ENCODE measurements at regions not wholly inside any gene's neighbourhood (a gene's known extent, or its start where the extent isn't known, plus 50 kb on each side); places are given as distances from the start of the nearest gene placed in this dataset.
A peak's percentile ranks its signal among the peaks of the same experiment; 100 is the strongest.

GRCh38 chr18:60445341-60445740, 72.8 kb upstream of the MC4R start:
- DNase-seq (ENCODE audit: low spot score) = no peak

DNA sequence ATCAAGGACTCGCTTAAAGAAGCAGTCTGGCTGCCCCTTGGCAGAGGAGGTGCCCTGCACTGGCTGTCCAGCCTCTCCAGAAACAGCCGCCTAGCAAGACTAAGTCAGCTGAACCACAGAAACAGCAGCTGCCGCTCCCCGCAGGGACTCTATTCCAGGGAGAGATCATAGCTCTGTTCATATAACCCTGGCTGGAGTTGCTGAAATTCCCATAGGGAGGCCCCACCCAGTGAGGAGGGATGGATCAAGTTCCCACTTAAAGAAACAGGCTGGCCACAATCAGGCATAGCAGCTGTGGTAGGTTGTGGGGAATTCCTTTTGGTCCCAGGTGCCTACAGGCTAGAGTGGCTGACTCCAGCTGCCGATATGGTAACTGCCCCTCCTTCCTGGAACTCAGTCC, 74.2 kb upstream of the MC4R start:
- DNase-seq (ENCODE audit: low spot score) = no peak

DNA sequence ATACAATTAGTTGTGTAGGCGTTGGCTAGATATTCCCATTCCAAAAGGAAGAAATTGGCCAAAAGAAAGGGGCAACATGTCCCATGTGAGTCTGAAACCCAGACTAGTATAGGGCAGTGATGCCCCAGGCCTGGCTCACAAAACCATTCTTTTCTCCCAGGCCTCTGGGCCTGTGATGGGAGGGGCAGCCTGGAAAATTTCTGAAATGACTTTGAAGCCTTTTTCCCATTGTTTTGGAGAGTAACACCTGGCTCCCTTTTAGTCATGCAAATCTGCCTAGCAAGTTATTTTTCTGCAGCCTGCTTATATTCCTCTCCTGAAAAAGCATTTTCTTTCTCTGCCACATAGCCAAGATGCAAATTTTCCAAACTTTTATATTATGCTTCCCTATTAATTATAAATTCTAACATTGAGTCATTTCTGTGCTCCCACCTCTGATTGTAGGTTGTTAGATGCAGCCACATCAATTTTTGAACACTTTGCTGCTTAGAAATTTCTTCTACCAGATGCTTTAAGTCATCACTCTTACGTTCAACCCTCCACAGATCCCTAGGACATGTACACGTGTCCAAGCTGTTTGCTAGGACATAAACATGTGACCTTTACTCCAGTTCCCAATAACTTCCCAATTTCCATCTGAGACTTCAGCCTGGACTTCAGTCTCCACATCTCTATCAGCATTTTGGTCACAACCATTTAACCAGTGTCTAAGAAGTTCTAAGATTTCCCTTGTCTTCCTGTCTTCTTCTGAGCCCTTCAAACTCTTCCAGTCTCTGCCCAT, 76.1 kb upstream of the MC4R start:
- no peak for DNase-seq (ENCODE audit: low spot score)

DNA sequence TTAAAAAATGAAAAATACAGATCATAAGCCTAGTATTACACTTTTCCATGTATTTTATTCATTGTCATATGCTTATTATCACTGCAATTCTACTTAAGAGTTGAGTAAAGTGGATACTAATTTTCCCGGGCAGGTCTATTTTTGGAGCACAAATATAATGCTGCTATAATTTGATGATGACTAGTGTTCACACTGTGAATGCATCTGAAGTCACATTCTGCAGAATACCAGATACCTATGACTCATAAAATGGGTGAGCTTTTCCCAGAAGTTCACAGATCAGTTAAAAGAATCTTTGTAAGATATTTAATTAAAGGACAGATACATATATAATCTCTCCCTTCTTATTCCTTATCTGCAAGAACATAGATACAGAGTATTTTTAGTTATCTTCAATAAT, 79.8 kb upstream of the MC4R start:
- DNase-seq (ENCODE audit: low spot score) = no peak

DNA sequence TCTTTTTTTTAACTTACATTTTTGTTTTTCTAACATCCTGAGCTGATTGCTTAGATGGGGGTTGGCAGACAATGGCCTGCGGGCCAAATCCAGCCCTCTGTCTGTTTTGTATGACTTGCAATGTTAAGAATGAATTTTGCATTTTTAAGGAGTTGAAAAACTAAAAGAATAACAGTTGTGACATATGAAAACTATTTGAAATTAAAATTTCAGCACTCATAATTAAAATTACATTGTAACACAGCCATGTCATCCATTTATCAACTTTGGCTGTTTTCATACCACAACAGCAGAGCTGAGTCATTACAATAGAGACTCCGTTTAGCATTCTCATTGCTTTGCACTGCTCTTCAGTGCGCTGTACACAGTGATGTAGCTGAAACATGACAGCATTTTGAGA, 94.1 kb upstream of the MC4R start:
- DNase-seq (ENCODE audit: low spot score) = peak; percentile 24

GRCh38 chr18:60469387-60470100, 97.0 kb upstream of the MC4R start:
- DNase-seq (ENCODE audit: low spot score) = no peak

DNA sequence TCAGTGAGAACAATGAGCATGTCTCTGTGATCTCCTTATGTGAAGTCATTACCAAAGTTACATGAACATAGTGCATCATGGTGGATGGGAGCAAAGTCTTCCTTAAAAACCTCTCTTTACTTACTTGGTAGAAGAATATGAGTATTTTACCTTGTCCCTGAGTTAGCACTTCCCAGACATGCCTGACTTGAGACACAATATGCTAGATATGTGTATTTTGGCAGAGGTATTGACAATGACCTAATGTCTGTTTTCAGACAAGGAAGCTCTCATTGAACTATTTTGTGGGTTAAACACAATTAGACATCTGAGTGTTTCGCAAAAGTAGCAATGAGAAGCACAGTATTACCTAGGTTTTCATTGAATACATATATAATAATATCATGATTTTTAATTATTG, 99.1 kb upstream of the MC4R start:
- DNase-seq (ENCODE audit: low spot score) = no peak

GRCh38 chr18:60485201-60485600, 112.6 kb upstream of the MC4R start:
- DNase-seq (ENCODE audit: low spot score) = peak; percentile 16

DNA sequence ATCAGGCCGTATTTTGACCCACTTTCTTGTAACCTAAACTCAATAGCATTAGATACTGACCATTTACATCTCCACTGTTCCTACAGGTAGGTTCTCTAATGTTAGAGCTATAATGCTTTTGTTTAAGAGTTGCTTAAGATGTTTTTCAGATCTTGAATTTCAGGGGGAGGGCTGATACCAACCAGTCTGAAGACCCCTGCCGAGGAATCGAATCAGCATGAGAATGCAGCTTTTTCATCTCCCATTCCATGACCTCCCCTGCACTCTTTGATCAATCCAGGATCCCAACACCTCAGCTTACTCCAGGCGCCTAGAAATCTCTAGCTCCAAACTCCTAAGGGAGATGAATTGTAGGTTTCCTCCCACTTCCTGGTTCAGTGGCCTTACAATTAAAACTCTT, 120.5 kb upstream of the MC4R start:
- no peak for DNase-seq (ENCODE audit: low spot score)

DNA sequence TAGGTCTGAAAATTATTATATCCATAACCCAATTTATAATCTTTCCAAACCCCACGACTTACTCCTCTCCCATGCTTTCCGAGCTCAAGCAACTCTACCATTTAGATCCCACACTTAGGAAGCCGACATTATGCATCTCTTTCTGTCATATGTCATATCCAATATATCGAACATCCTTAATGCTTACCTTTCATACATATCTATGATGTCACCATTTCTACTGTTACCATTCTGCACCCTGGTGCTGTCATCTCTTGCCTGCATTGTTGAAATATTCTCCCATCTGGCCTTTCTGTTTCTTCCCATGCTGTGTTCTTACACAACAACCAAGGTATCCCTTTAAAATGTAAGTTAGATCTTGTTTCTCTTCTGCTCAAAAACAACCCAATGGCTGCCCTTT, 127.1 kb upstream of the MC4R start:
- no peak for DNase-seq (ENCODE audit: low spot score)

- no peak for DNase-seq (ENCODE audit: low spot score)
Observed at GRCh38 chr18:60500960-60501359, 128.4 kb upstream of the MC4R start.

DNA sequence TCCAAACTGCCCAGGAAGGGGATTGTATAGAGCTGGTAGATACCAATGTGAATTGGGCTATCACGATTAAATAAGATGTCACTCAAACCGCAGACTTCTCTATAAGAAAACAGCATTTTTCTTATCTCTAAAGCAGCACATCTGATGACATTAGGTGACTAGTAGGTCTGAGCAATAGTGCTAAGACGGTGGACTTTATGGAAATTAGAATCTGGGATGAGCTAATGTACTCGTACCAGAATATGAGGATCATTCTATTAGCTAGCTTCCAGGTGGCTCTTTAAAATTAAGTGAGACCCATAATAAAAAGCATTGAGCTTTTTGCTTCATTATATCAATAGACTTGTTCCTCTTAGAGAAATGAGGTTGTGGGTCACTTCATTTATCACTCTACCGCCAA, 130.0 kb upstream of the MC4R start:
- no peak for DNase-seq (ENCODE audit: low spot score)

GRCh38 chr18:60503199-60503598, 130.6 kb upstream of the MC4R start:
- no peak for DNase-seq (ENCODE audit: low spot score)

- no peak for DNase-seq (ENCODE audit: low spot score)
Observed at GRCh38 chr18:60506190-60506589, 133.6 kb upstream of the MC4R start.

DNA sequence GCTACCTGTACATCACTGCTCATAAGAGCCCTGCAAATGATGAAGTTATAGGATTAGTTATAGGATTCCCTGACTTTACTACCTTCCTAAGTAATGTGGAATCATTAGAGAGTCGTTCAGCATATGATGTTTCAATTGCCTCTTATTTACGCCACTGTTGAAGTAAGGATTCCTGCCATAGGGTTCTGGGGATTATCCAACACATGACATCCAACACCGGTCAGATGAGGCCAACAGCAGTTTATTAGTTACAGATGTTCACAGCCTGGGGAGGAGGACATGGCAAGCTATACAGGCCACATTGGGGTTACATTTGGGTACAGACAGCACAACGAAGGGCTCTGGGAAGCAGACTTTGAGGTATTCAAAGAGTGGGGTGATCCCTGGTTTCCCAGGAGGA, 134.1 kb upstream of the MC4R start:
- peak; percentile 4 for DNase-seq (ENCODE audit: low spot score)

GRCh38 chr18:60508108-60508507, 135.5 kb upstream of the MC4R start:
- DNase-seq (ENCODE audit: low spot score) = no peak

- DNase-seq (ENCODE audit: low spot score) = no peak
Observed at GRCh38 chr18:60534538-60534937, 162.0 kb upstream of the MC4R start.

DNA sequence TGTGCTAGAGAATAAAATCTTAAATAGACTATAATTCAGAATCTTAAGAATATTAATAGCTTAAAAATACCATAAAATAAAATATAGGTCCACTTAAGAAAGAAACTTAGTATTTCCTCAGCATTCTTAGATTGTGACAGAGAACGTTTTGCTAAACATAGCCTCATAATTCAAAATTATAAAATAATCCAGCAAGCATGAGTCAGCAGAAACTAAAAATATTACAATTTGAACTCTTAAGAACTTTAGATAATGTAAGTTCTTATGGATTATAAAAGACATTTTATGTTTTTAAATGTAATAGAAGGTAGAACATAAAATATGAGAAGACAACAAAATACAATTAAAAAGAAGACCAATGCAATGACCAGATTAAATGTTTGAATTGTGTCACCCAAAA, 164.5 kb upstream of the MC4R start:
- DNase-seq (ENCODE audit: low spot score) = no peak

DNA sequence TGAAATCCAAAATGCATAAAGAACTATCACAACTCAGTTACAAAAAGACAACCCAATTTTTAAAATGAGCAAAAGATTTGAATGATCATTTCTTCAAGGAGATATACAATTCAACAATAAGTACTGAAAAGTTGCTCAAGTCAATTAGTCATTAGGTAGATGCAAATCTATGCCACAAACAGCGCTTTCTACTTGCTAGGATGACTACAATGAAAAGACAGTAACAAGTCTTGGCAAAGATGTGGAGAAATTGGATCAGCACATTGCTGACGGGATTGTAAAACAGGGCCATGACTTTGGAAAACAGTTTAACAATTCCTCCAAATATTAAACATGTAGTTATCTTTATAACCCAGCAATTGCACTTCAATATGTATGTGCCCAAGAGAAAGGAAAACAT, 166.3 kb upstream of the MC4R start:
- DNase-seq (ENCODE audit: low spot score) = no peak

- DNase-seq (ENCODE audit: low spot score) = no peak
Observed at GRCh38 chr18:60541661-60542060, 169.1 kb upstream of the MC4R start.

- DNase-seq (ENCODE audit: low spot score) = no peak
Observed at GRCh38 chr18:60543646-60544045, 171.1 kb upstream of the MC4R start.

DNA sequence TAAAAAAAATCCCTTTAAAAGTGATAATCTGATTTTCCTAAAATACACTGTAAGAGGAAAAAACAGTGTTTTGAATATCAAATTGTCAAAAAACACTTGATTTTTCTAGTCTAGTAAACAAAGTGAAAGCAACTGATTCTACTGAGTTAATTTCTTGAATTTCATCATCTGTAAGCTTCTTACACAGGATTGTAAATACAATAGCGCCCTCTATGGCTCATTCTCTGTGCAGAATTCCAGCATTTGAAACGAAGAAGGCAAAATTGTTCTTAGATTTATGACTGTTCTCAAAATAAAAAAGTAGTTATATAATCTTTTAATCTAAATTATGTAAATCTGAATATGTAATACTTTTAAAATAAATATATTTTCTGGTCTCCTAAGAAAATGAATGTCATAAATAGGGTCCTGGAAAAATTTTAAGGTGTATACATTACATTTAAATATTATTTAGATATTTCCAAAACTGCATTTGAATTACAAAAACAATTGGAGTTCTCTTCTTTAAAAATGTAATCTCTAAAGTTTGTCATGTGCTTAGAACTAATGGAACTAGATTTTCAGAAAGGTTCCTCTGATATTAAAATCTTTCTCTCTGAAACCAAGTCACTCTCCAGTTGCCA, 176.9 kb upstream of the MC4R start:
- peak; percentile 65 for DNase-seq (ENCODE audit: low spot score)

- no peak for DNase-seq (ENCODE audit: low spot score)
Observed at GRCh38 chr18:60552948-60553347, 180.4 kb upstream of the MC4R start.
